GM12875 (cell line): ENCODE measurements at regions not wholly inside any gene's neighbourhood (a gene's known extent, or its start where the extent isn't known, plus 50 kb on each side); places are given as distances from the start of the nearest gene placed in this dataset.

ENCODE experiments used
- H3K4me3 ChIP-seq: one replicate; pipeline ENCODE4 v1.5.1; 2011; ENCODE audit warnings: low read depth, low read length, control low read depth
- CTCF ChIP-seq: IDR thresholded peaks from 2 replicates; pipeline ENCODE4 v1.5.1; 2011; ENCODE audit warnings: low read depth, mild to moderate bottlenecking, control low read depth, inconsistent platforms, low read length, moderate library complexity, borderline replicate concordance; ENCODE audit not compliant: insufficient read depth

- no peak overlapping the region for H3K4me3 ChIP-seq
- TF ChIP-seq CTCF: no peak
Measured at GRCh38 chr4:158010361-158010760, 162.5 kb downstream of the GASK1B start.

GRCh38 chr4:158008551-158009218 is 164.1 kb downstream of the GASK1B start:
- no peak for TF ChIP-seq CTCF

DNA sequence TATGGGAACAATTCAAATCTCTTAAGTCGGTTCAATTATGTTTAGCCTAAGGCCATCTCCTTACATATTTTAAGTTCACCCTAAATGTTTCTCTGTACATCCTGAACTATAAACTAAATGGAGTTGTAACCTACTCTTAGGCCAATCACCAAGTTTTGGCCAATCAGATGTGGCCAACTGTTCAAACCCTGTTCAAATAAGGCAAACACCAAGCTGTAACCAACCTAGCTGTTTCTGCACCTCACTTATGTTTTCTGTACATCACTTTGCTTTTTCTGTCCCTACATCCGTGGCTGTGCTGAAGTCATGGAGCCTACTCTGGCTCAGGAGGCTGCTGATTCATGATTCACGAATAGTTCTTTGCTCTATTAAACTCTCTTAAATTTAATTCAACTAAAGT is 165.3 kb downstream of the GASK1B start:
- H3K4me3 ChIP-seq: no peak overlapping the region
- TF ChIP-seq CTCF: no peak

More at GRCh38 chr4:158008551-158009218, 164.1 kb downstream of the GASK1B start:
- no peak overlapping the region for H3K4me3 ChIP-seq

DNA sequence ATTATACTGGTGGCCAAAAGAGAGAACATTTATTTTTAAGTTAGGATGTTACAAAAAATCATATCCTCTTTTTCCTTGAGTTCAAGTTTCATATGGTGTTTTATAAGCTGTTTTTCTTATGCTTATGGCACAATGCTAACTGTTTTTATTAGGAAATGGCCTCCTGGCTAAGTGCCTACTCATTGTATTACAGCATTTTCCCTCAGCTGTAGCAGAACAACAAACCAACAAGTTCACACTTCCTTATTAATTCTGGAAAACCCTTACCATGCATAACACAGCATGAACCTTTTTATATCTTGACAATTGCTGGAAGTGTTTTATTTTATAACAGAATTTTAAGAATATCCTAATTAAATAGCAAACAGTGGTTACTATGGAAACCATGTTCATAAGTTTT is 165.8 kb downstream of the GASK1B start:
- H3K4me3 ChIP-seq: no peak overlapping the region
- no peak for TF ChIP-seq CTCF

- H3K4me3 ChIP-seq: no peak overlapping the region
- no peak for TF ChIP-seq CTCF
Measured at GRCh38 chr4:158005021-158005420, 167.8 kb downstream of the GASK1B start.

- no peak for TF ChIP-seq CTCF
- H3K4me3 ChIP-seq: no peak overlapping the region
Measured at GRCh38 chr4:158004101-158004500, 168.7 kb downstream of the GASK1B start.

GRCh38 chr4:158003212-158003611 is 169.6 kb downstream of the GASK1B start:
- no peak for TF ChIP-seq CTCF
- H3K4me3 ChIP-seq: no peak overlapping the region
